ENCODE measurements at regions not wholly inside any gene's neighbourhood (a gene's known extent, or its start where the extent isn't known, plus 50 kb on each side); places are given as distances from the start of the nearest gene placed in this dataset.
"Not testable (repeated sequence)": the region's sequence is repeated elsewhere in the genome, so short reads cannot be mapped to it uniquely, and the experiment has no call there.

GRCh38 chr6:82741325-82741995, 324.2 kb downstream of the UBE3D start:
- no peak for DNase-seq

DNA sequence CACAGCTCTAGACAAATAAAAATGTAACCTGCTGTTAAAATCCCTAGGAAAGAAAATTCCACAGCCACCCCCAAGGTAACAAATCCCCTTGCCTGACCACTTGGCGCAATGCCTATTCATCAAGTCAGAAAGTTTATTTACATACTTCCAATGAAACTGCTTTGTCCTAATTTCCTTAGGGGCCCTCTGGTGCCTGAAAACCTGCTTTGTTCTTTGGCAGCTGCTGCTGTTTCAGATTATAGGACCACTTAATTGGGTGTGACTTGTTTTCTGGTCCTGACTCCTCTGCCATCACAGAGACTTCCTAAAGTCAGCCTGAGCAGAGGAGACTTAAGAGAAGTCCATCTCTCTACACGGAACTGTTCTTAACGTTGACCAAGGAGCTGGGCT, 323.6 kb downstream of the UBE3D start:
- DNase-seq, result no peak

DNA sequence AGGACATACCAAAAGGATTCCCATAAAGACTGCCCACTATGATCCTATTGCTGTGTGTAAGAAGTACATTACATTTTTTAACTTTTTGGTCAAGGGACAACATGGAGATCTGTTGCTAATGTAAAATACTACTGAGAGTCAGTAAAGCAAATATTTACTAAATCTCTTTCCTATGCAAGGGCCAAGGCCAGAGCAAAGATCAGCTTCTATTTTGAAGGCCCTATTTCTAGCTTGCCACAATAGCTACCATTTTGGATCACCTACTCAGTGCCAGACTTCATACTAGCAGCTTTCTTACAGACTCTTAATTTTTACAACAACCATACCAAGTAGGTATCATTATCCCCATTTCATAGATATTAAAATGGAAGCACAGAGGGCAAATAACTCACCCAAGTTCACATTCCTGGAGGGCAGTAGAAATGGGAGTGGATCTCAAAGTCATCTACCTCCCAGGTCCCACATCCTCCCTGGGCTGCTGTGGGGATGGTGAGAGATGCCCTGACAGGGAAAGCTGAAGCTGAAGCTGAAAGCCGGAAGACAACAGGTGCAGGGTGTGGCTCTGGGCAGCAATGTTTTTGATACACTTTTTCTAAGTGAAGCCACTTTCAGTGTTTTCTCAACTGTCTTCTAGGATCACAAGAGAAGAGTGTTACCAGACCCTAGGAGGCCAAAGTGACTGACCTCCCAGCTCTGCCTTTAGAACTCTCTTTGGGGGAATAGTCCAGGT, 321.2 kb downstream of the UBE3D start:
- no peak for DNase-seq

GRCh38 chr6:82750556-82750955, 315.1 kb downstream of the UBE3D start:
- no peak for DNase-seq

GRCh38 chr6:82751718-82752117, 313.9 kb downstream of the UBE3D start:
- no peak for DNase-seq

GRCh38 chr6:82761674-82762345, 303.8 kb downstream of the UBE3D start:
- DNase-seq, result no peak

- no peak for DNase-seq
Observed at GRCh38 chr6:82766476-82766875, 299.2 kb downstream of the UBE3D start.

DNA sequence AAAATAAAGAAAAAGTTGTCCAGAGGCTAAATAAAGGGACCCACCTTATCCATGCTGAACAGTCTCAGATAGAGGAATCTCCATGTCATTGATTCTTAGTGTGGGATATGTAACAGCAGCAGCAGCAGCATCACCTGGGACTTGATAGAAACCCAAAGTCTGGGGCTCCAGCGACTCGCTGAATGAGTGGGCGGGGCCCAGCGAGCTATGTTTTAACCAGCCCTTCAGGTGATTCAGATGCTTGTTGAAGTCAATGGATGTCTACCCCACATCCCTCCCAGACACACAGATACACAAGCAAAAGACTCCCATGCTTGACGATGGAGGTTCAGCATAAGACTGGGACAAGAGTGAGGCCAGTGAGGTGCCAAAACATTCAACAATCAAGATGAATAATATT, 298.6 kb downstream of the UBE3D start:
- DNase-seq, result no peak

DNA sequence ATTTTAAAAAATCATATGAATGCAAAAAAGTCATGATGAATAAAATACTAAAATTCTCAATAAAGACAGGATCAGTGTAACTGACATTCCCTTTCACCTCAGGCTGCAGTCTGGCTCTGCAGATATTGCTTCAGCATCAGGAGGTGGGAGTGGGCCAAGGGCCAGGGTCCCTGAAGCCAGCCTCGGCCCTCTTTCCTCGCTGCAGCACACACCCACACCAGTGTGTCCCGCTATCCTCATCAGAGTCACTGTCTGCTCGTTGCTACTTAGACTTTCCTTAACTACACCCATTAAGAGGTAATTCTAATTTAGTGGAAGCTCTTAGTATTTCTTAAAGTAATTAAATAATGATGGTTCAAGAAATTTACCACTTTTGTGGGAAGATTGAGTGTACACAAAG, 298.2 kb downstream of the UBE3D start:
- DNase-seq, result no peak

- DNase-seq, result no peak
Observed at GRCh38 chr6:82772851-82773717, 292.6 kb downstream of the UBE3D start.

DNA sequence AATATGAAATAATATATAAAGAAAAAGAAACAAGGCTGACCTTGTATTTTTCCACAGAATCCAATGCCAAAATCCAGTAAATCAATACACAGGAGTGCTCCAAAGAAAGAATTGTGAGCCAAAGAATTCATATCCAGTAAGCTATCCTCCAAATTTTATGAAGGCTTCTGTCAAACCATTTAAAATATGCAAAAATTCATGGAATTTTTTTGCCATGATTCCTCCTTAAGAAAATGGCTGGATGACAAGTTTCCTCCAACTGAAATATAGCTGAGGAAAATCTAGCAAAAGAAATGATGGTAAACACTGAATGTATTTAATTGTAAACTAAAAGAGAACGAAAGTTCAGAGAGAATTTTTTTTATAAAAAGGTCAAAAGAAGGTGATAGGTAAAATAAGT, 290.3 kb downstream of the UBE3D start:
- no peak for DNase-seq

- DNase-seq, result no peak
Observed at GRCh38 chr6:82775981-82776380, 289.7 kb downstream of the UBE3D start.

DNA sequence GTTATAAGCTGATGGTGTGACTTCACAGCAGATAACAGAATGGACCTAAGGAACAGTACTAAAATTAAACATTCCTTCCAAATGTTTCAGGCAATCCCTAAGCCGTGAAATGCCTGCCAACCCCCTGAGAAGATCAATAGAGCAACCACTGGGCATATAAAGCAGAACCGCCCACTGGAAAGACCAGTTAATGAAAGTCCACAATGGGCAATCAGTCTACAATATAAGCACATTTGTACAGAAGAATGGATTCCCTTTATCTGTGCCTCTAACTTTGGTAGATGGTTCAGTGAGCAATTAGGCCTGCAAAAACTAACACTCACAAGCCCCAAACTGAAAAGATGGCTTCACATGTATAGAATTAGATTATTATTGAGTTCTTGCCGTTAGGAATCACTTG, 286.6 kb downstream of the UBE3D start:
- no peak for DNase-seq

DNA sequence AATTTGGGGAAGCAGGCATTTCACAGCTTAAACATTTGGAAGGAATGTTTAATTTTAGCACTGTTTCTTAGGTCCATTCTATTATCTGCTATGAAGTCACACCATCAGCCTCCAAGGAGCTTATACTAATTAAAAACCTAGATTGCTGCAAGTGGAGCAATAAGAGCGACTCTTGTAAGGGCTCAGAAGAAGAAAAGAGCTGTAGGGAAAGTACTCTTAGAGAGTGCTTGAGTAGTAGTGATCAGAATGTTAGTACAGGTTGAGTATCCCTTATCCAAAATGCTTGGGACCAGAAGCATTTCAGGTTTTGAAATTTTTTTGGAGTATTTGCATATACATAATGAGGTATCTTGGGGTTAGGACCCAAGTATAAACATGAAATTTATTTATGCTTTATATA, 285.3 kb downstream of the UBE3D start:
- DNase-seq, result no peak

GRCh38 chr6:82781620-82782204, 283.9 kb downstream of the UBE3D start:
- no peak for DNase-seq

DNA sequence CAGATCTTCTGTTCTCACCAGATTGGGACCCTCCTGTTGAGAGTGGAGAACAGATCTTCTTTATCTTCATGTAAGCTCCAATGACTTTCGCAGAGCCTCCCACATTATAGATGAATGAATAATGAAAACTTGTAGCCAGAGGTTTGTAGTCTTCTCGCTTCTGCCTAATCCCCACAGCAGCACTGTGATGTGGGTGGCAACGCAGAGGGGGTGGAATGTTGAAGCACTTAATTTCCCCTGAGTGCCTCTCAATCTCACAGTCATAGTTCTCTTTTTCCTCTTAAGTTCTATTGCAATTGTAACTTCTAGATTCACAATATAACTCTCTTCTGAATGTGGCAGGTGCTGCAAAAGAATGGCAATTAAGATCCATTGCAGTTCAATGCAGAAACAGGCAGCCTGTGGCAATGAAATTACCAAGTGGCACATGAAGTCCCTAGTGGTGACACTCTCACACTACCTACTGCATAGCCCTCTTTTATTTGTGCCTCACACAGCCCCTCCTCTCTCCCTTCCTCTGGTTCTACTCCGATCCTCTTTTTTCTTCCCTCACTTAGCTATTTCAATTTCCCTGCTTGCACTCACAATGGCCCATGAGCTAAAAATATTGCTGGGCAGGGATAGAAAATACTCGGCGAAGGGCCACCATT, 281.9 kb downstream of the UBE3D start:
- DNase-seq, result no peak

DNA sequence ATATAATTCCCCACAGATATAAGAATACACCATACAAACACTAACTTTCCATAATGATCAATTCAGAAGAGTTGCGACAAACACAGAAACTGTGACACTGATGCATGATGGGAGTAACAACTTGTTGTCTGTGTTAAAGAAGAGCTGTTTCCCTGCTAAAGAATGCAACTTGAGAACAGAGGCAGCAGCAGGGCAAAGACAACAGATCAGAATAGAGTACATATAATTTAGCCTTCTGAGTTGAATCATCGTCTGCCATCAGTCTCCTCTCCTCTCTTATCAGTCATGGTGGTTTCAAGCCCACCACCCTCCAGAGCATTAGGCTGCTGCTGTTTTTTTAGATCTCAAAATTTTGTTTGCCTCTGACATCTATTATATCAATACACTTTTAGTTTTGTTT, 280.4 kb downstream of the UBE3D start:
- DNase-seq, result no peak

- DNase-seq, result no peak
Observed at GRCh38 chr6:82786248-82786647, 279.4 kb downstream of the UBE3D start.

GRCh38 chr6:82795940-82796339, 269.7 kb downstream of the UBE3D start:
- DNase-seq, result no peak

- no peak for DNase-seq
Observed at GRCh38 chr6:82801083-82801482, 264.6 kb downstream of the UBE3D start.

DNA sequence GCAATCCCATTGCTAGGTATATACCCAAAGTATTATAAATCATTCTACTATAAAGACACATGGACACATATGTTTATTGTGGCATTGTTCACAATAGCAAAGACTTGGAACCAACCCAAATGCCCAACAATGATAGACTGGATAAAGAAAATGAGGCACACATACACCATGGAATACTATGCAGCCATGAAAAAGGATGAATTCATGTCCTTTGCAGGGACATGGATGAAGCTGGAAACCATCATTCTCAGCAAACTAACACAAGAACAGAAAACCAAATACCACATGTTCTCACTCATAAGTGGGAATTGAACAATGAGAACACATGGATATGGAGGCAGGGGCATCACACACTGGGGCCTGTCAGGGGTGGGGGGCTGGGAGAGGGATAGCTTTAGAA, 249.4 kb downstream of the UBE3D start:
- DNase-seq, result not testable (repeated sequence)

DNA sequence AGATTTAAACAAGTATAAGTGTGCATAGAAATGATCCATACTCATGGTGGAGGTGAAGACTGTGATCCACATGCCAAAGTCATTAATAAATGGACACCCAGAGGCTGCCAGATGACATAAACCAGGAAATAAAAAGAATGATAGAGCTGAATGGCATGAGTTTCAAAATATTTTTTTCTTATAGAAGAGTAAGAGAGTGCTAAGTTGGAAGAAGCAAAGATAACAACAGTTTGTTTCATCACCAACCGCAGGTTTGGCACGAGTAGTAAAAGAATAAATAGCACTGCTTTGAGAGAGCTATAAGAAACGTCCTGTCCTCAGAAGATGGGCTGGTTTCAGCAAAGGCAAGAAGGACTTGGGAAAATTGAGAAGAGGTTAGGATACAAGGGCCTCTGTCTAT, 246.9 kb downstream of the UBE3D start:
- no peak for DNase-seq

All from T-helper 1 cell (primary cell).